ENCODE measurements at regions not wholly inside any gene's neighbourhood (a gene's known extent, or its start where the extent isn't known, plus 50 kb on each side); places are given as distances from the start of the nearest gene placed in this dataset.
"Not testable (repeated sequence)": the region's sequence is repeated elsewhere in the genome, so short reads cannot be mapped to it uniquely, and the experiment has no call there.

GRCh38 chr13:80177327-80177726 is 163.6 kb downstream of the SPRY2 start:
- no peak for DNase-seq (ENCODE audit: low read depth in 3 of 3)

GRCh38 chr13:80173224-80173623 is 167.7 kb downstream of the SPRY2 start:
- DNase-seq (ENCODE audit: low read depth in 3 of 3): no peak

GRCh38 chr13:80171096-80171495 is 169.8 kb downstream of the SPRY2 start:
- DNase-seq (ENCODE audit: low read depth in 3 of 3): no peak

GRCh38 chr13:80168089-80168850 is 172.7 kb downstream of the SPRY2 start:
- DNase-seq (ENCODE audit: low read depth in 3 of 3): no peak

GRCh38 chr13:80166352-80166751 is 174.6 kb downstream of the SPRY2 start:
- DNase-seq (ENCODE audit: low read depth in 3 of 3): no peak

- DNase-seq (ENCODE audit: low read depth in 3 of 3): no peak
Observed at GRCh38 chr13:80164462-80164861, 176.5 kb downstream of the SPRY2 start.

- no peak for DNase-seq (ENCODE audit: low read depth in 3 of 3)
Observed at GRCh38 chr13:80161896-80162295, 179.0 kb downstream of the SPRY2 start.

- no peak for DNase-seq (ENCODE audit: low read depth in 3 of 3)
Observed at GRCh38 chr13:80161219-80161618, 179.7 kb downstream of the SPRY2 start.

GRCh38 chr13:80160110-80160509 is 180.8 kb downstream of the SPRY2 start:
- no peak for DNase-seq (ENCODE audit: low read depth in 3 of 3)

GRCh38 chr13:80157261-80157932 is 183.5 kb downstream of the SPRY2 start:
- DNase-seq (ENCODE audit: low read depth in 3 of 3): no peak

GRCh38 chr13:80152142-80152541 is 188.8 kb downstream of the SPRY2 start:
- DNase-seq (ENCODE audit: low read depth in 3 of 3): not testable (repeated sequence)

- no peak for DNase-seq (ENCODE audit: low read depth in 3 of 3)
Observed at GRCh38 chr13:80151016-80151415, 189.9 kb downstream of the SPRY2 start.

- DNase-seq (ENCODE audit: low read depth in 3 of 3): no peak
Observed at GRCh38 chr13:80149736-80150135, 191.2 kb downstream of the SPRY2 start.

- no peak for DNase-seq (ENCODE audit: low read depth in 3 of 3)
Observed at GRCh38 chr13:80145171-80145690, 195.7 kb downstream of the SPRY2 start.

- DNase-seq (ENCODE audit: low read depth in 3 of 3): no peak
Observed at GRCh38 chr13:80144493-80144892, 196.4 kb downstream of the SPRY2 start.

GRCh38 chr13:80141123-80141849 is 199.6 kb downstream of the SPRY2 start:
- no peak for DNase-seq (ENCODE audit: low read depth in 3 of 3)

GRCh38 chr13:80140685-80141084 is 200.2 kb downstream of the SPRY2 start:
- DNase-seq (ENCODE audit: low read depth in 3 of 3): no peak

- no peak for DNase-seq (ENCODE audit: low read depth in 3 of 3)
Observed at GRCh38 chr13:80139196-80139595, 201.7 kb downstream of the SPRY2 start.

- no peak for DNase-seq (ENCODE audit: low read depth in 3 of 3)
Observed at GRCh38 chr13:80137994-80138393, 202.9 kb downstream of the SPRY2 start.

GRCh38 chr13:80134346-80134745 is 206.6 kb downstream of the SPRY2 start:
- DNase-seq (ENCODE audit: low read depth in 3 of 3): no peak

- DNase-seq (ENCODE audit: low read depth in 3 of 3): no peak
Observed at GRCh38 chr13:80133631-80134261, 207.2 kb downstream of the SPRY2 start.
